Muscle layer of duodenum (tissue), 2 donors: ENCODE measurements at regions not wholly inside any gene's neighbourhood (a gene's known extent, or its start where the extent isn't known, plus 50 kb on each side); places are given as distances from the start of the nearest gene placed in this dataset.

ENCODE experiments used
- H3K27ac ChIP-seq: one replicate; pipeline ENCODE4 v1.7.0; 2013; ENCODE audit warnings: mild to moderate bottlenecking, low read length
- H3K27me3 ChIP-seq: one replicate; pipeline ENCODE4 v1.7.0; 2013; ENCODE audit warnings: low read depth, mild to moderate bottlenecking, control low read depth, low read length
- H3K36me3 ChIP-seq, 2 donors: one replicate each; pipeline ENCODE4 v1.7.0; 2013; ENCODE audit warnings: low read length in 2 of 2, control low read depth in 1 of 2, mild to moderate bottlenecking in 1 of 2; ENCODE audit not compliant: insufficient read depth in 2 of 2, control insufficient read depth in 1 of 2
- H3K4me1 ChIP-seq, 2 donors: one replicate each; pipeline ENCODE4 v1.7.0; 2013; ENCODE audit warnings: low read length in 2 of 2, mild to moderate bottlenecking in 2 of 2, control low read depth in 1 of 2, moderate library complexity in 1 of 2; ENCODE audit not compliant: insufficient read depth in 2 of 2, control insufficient read depth in 1 of 2
- H3K4me3 ChIP-seq, 2 donors: one replicate each; pipeline ENCODE4 v1.7.0; 2013; ENCODE audit warnings: low read length in 2 of 2, low read depth in 1 of 2, mild to moderate bottlenecking in 1 of 2
- H3K9me3 ChIP-seq, 2 donors: one replicate each; pipeline ENCODE4 v1.7.0; 2013; ENCODE audit warnings: low read length in 2 of 2, control low read depth in 1 of 2, mild to moderate bottlenecking in 1 of 2; ENCODE audit not compliant: control insufficient read depth in 1 of 2
- donor health status: healthy.

GRCh38 chrX:39816871-39817731 is 280.7 kb downstream of the BCOR start:
- H3K9me3 ChIP-seq: no peaks in the 10 kb centered on the region

GRCh38 chrX:39817754-39818470 is 279.8 kb downstream of the BCOR start:
- H3K4me1 ChIP-seq: peaks cover 0 to 3% of the 10 kb centered on the region in 2 donors
- H3K9me3 ChIP-seq: no peaks in the 10 kb centered on the region
- no peaks in the 10 kb centered on the region for H3K27me3 ChIP-seq
- no peak overlapping the region for H3K4me3 ChIP-seq
- no peak overlapping the region for H3K27ac ChIP-seq
- no peaks in the 10 kb centered on the region for H3K36me3 ChIP-seq

More at GRCh38 chrX:39816871-39817731, 280.7 kb downstream of the BCOR start:
- Histone ChIP-seq H3K4me1 (peaks cover 0 to 3% of the 10 kb centered on the region in 2 donors), H3K4me3 (no peak overlapping the region), H3K27ac (no peak overlapping the region), H3K27me3 (no peaks in the 10 kb centered on the region), H3K36me3 (no peaks in the 10 kb centered on the region)

GRCh38 chrX:39818750-39819149 is 279.0 kb downstream of the BCOR start:
- H3K27ac ChIP-seq: no peak overlapping the region
- peaks cover 0 to 2% of the 10 kb centered on the region in 2 donors for H3K9me3 ChIP-seq
- H3K27me3 ChIP-seq: no peaks in the 10 kb centered on the region
- H3K36me3 ChIP-seq: no peaks in the 10 kb centered on the region
- no peak overlapping the region for H3K4me3 ChIP-seq
- H3K4me1 ChIP-seq: peaks cover 0 to 3% of the 10 kb centered on the region in 2 donors

GRCh38 chrX:39819921-39820849 is 277.6 kb downstream of the BCOR start:
- H3K4me1 ChIP-seq: no peaks in the 10 kb centered on the region
- H3K36me3 ChIP-seq: no peaks in the 10 kb centered on the region
- peaks cover 0 to 2% of the 10 kb centered on the region in 2 donors for H3K9me3 ChIP-seq
- H3K4me3 ChIP-seq: peak overlapping the region in 1 of 2 donors; percentile 47
- H3K27me3 ChIP-seq: no peaks in the 10 kb centered on the region
- no peak overlapping the region for H3K27ac ChIP-seq

GRCh38 chrX:39820938-39821708 is 276.6 kb downstream of the BCOR start:
- H3K27ac ChIP-seq: no peak overlapping the region
- H3K4me3 ChIP-seq: peak overlapping the region in 1 of 2 donors; percentile 47
- H3K4me1 ChIP-seq: no peaks in the 10 kb centered on the region
- H3K27me3 ChIP-seq: no peaks in the 10 kb centered on the region
- peaks cover 0 to 2% of the 10 kb centered on the region in 2 donors for H3K9me3 ChIP-seq
- no peaks in the 10 kb centered on the region for H3K36me3 ChIP-seq

- H3K27me3 ChIP-seq: no peaks in the 10 kb centered on the region
- H3K4me3 ChIP-seq: no peak overlapping the region
- no peaks in the 10 kb centered on the region for H3K4me1 ChIP-seq
- H3K9me3 ChIP-seq: peaks cover 0 to 2% of the 10 kb centered on the region in 2 donors
- no peaks in the 10 kb centered on the region for H3K36me3 ChIP-seq
- no peak overlapping the region for H3K27ac ChIP-seq
Measured at GRCh38 chrX:39821709-39822095, 276.1 kb downstream of the BCOR start.

GRCh38 chrX:39822133-39822748 is 275.5 kb downstream of the BCOR start:
- H3K4me3 ChIP-seq: no peak overlapping the region
- no peaks in the 10 kb centered on the region for H3K36me3 ChIP-seq
- H3K4me1 ChIP-seq: no peaks in the 10 kb centered on the region
- no peaks in the 10 kb centered on the region for H3K27me3 ChIP-seq
- H3K9me3 ChIP-seq: peaks cover 0 to 2% of the 10 kb centered on the region in 2 donors
- H3K27ac ChIP-seq: no peak overlapping the region

GRCh38 chrX:39823424-39823823 is 274.3 kb downstream of the BCOR start:
- H3K9me3 ChIP-seq: peaks cover 0 to 2% of the 10 kb centered on the region in 2 donors
- no peaks in the 10 kb centered on the region for H3K4me1 ChIP-seq
- no peaks in the 10 kb centered on the region for H3K27me3 ChIP-seq
- H3K27ac ChIP-seq: no peak overlapping the region
- H3K36me3 ChIP-seq: no peaks in the 10 kb centered on the region
- H3K4me3 ChIP-seq: no peak overlapping the region

GRCh38 chrX:39823854-39824253 is 273.9 kb downstream of the BCOR start:
- Histone ChIP-seq H3K27ac (no peak overlapping the region), H3K27me3 (no peaks in the 10 kb centered on the region), H3K4me1 (no peaks in the 10 kb centered on the region), H3K36me3 (no peaks in the 10 kb centered on the region), H3K4me3 (no peak overlapping the region), H3K9me3 (peaks cover 0 to 2% of the 10 kb centered on the region in 2 donors)
